PC-9 (cell line): ENCODE measurements at regions not wholly inside any gene's neighbourhood (a gene's known extent, or its start where the extent isn't known, plus 50 kb on each side); places are given as distances from the start of the nearest gene placed in this dataset.

ENCODE experiments used
- CTCF ChIP-seq: fragments of 200-600 bp; sonication (generic); conservative IDR thresholded peaks from 2 replicates; pipeline ENCODE4 v1.6.1; 2017; ENCODE audit warnings: mixed run types, antibody characterized with exemption, mild to moderate bottlenecking, moderate library complexity
- EZH2 ChIP-seq: fragments of 200-600 bp; sonication (generic); IDR thresholded peaks from 2 replicates; pipeline ENCODE4 v1.8.0; 2017; ENCODE audit warnings: antibody characterized with exemption, low read depth

GRCh38 chr15:29430124-29430523, 160.5 kb upstream of the NSMCE3 start:
- TF ChIP-seq CTCF: no peak
- no peak for TF ChIP-seq EZH2
